ENCODE measurements at regions not wholly inside any gene's neighbourhood (a gene's known extent, or its start where the extent isn't known, plus 50 kb on each side); places are given as distances from the start of the nearest gene placed in this dataset.

DNA sequence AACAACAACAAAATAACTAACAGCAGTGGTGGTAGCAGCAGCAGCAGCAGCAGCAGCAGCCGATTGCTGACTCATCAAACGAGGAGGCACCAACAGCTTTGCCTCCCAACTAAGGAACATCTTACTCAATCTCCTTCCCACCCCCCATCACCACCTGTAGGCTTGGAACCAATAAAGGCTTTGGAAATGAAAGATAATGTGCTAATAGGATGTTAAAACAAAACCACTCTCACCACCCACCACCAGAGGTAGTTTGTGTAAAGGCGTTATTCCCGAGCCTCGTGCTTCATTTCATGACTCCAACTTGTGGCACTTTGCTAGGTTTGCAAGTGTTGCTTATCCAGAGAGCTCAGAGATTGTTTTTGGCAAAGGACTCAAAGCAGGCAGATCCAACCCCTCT is 346.5 kb downstream of the CD83 start:
- ATAC-seq: no peak

DNA sequence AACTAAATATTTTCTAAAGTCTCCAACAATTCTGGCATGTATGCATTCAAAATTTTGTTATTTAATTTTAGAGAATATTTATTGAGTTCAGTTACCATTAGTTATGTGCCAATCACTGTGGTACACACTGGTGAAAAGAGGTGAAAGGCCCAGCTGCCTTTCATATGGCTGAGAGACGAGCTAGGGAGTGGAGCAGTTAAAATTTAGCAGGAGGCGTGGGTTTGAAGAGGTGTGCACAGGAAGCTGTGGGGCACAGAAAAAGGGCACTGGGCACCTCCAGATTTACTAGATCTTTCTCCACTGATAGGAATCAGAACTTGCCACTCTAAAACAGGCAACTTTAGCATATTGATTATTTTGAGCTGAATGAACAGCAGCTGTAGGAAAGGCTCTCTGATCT is 347.1 kb downstream of the CD83 start:
- no peaks in the 10 kb centered on the region for H3K36me3 ChIP-seq
- no peak overlapping the region for H3K4me3 ChIP-seq
- ATAC-seq: no peak
- DNase-seq: no peak
- peaks cover 0 to 21% (median 0%) of the 10 kb centered on the region in 11 donors for H3K9me3 ChIP-seq
- H3K4me1 ChIP-seq: peaks cover 0 to 4% (median 0%) of the 10 kb centered on the region in 9 donors
- intact Hi-C loops (cut with DNase I): no loop called here
- TF ChIP-seq, protein P1, sequence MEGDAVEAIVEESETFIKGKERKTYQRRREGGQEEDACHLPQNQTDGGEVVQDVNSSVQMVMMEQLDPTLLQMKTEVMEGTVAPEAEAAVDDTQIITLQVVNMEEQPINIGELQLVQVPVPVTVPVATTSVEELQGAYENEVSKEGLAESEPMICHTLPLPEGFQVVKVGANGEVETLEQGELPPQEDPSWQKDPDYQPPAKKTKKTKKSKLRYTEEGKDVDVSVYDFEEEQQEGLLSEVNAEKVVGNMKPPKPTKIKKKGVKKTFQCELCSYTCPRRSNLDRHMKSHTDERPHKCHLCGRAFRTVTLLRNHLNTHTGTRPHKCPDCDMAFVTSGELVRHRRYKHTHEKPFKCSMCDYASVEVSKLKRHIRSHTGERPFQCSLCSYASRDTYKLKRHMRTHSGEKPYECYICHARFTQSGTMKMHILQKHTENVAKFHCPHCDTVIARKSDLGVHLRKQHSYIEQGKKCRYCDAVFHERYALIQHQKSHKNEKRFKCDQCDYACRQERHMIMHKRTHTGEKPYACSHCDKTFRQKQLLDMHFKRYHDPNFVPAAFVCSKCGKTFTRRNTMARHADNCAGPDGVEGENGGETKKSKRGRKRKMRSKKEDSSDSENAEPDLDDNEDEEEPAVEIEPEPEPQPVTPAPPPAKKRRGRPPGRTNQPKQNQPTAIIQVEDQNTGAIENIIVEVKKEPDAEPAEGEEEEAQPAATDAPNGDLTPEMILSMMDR (IDR thresholded peaks at IDR 0.05): no peak
- no peak overlapping the region for H3K27ac ChIP-seq
- 97 to 98% methylated on average over 2 of the region's 2 CpGs for WGBS, 2 donors
- no peaks in the 10 kb centered on the region for H3K27me3 ChIP-seq

More for the DNA sequence above, 346.5 kb downstream of the CD83 start:
- Histone ChIP-seq H3K27ac (no peak overlapping the region), H3K9me3 (peaks cover 0 to 19% (median 0%) of the 10 kb centered on the region in 11 donors), H3K36me3 (no peaks in the 10 kb centered on the region), H3K4me3 (no peak overlapping the region), H3K27me3 (no peaks in the 10 kb centered on the region), H3K4me1 (no peaks in the 10 kb centered on the region)
- intact Hi-C loops (cut with DNase I): no loop called here
- DNase-seq: no peak
- TF ChIP-seq, protein P1 (IDR thresholded peaks at IDR 0.05): no peak
- 70 to 78% methylated on average over 5 of the region's 5 CpGs for WGBS, 2 donors

DNA sequence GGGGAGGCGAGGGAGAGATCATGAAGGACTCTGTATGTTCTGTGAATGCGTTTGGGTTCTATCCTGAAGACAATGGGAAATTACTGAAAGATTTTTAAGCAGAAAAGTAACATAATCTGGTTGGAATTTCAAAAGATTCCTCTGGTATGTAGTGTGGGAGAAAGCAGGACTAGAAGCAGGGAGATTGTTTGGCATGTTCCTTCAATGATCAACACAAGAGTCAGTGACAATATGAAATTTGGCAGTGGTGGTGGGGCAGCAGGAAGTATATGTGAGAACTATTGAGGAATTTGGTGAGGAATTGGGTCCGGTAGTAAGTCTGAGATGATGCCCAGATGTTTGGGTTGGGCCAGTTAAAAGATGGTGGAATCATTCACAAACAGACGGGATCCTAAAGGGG is 348.7 kb downstream of the CD83 start:
- WGBS, 2 donors: 87 to 90% methylated on average over 4 of the region's 4 CpGs
- intact Hi-C loops (cut with DNase I): no loop called here

DNA sequence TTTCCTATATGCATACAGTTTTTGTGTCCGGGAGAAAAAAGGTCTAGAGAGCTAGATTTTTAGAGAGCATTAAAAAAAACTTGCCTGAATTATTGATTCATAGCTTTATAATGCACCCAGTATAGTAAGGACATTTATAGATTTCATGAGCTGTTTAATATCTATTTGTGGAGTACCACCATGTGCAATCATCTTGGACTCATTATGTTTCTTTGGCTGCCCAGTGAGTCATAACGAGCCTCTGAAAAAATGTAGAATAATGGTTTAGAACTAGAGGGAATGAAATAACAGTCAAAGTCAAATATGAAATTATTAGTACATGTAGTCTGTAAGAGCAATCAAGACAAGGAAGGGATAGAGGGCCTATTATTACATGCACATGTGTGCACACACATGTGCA is 350.0 kb downstream of the CD83 start:
- Histone ChIP-seq H3K4me1 (peaks cover 0 to 12% (median 0%) of the 10 kb centered on the region in 9 donors), H3K4me3 (no peak overlapping the region), H3K36me3 (no peaks in the 10 kb centered on the region), H3K27ac (no peak overlapping the region), H3K27me3 (no peaks in the 10 kb centered on the region), H3K9me3 (peaks cover 0 to 13% (median 0%) of the 10 kb centered on the region in 11 donors)
- TF ChIP-seq, protein P1 (IDR thresholded peaks at IDR 0.05): no peak
- no peak for ATAC-seq
- DNase-seq: no peak
- intact Hi-C loops (cut with DNase I): no loop called here
- 83 to 86% methylated on average over 2 of the region's 2 CpGs for WGBS, 2 donors

More for the DNA sequence above, 348.7 kb downstream of the CD83 start:
- no peaks in the 10 kb centered on the region for H3K36me3 ChIP-seq
- TF ChIP-seq, protein P1 (IDR thresholded peaks at IDR 0.05): no peak
- H3K4me3 ChIP-seq: no peak overlapping the region
- peaks cover 0 to 21% (median 0%) of the 10 kb centered on the region in 11 donors for H3K9me3 ChIP-seq
- ATAC-seq: no peak
- no peak overlapping the region for H3K27ac ChIP-seq
- DNase-seq: no peak
- H3K27me3 ChIP-seq: no peaks in the 10 kb centered on the region
- peaks cover 0 to 12% (median 0%) of the 10 kb centered on the region in 9 donors for H3K4me1 ChIP-seq
